A549 (cell line): ENCODE measurements at regions not wholly inside any gene's neighbourhood (a gene's known extent, or its start where the extent isn't known, plus 50 kb on each side); places are given as distances from the start of the nearest gene placed in this dataset.
"Not testable (repeated sequence)": the region's sequence is repeated elsewhere in the genome, so short reads cannot be mapped to it uniquely, and the experiment has no call there.

Experiments
- ATAC-seq, 2 experiments: fragments of 200-7000 bp in 1 of 2; fragments of >200 bp in 1 of 2; cut with Nextera tagmentation in 1 of 2; cut with Tn5 transposase in 1 of 2; 3 replicates each; pipeline versions ENCODE4 v1.8.0 to v1.9.1; 2018 to 2020; ENCODE audit warnings: mild to moderate bottlenecking in 1 of 2, moderate library complexity in 1 of 2
- CTCF ChIA-PET: fragments of 300-600 bp; sonication (Branson Sonifier 250); formaldehyde crosslinking; extraction: SDS; loops from one replicate; lab custom pipeline; 2021; ENCODE audit warnings: antibody characterized with exemption, inconsistent platforms; lab: Yijun Ruan, JAX
- POLR2A ChIA-PET: fragments of 350-600 bp; formaldehyde crosslinking; extraction: SDS; loops from one replicate; lab custom pipeline; 2021; ENCODE audit warnings: antibody characterized with exemption, inconsistent platforms; lab: Yijun Ruan, JAX
- DNase-seq, 2 experiments: peaks; one replicate each; pipeline versions ENCODE4 v3.0.0 to v3.0.0-alpha.2; 2011 to 2016; ENCODE audit warnings: low read depth in 1 of 2, low spot score in 1 of 2
- FAIRE-seq: peaks from 2 replicates; lab custom pipeline; 2011; peaks lifted over from hg19 to GRCh38; lab: Jason Lieb, UNC
- H3K27ac ChIP-seq, 2 experiments: fragments of >200 bp; sonication (Bioruptor Twin); formaldehyde crosslinking; 3 replicates each; pipeline ENCODE4 v1.5.1; 2016 to 2017
- H3K4me1 ChIP-seq: fragments of >200 bp; sonication (Bioruptor Twin); formaldehyde crosslinking; 3 replicates; pipeline ENCODE4 v1.6.1; 2016
- H3K4me2 ChIP-seq: fragments of >200 bp; sonication (Bioruptor Twin); formaldehyde crosslinking; 3 replicates; pipeline ENCODE4 v1.6.1; 2016
- H3K4me3 ChIP-seq: fragments of >200 bp; sonication (Bioruptor Twin); formaldehyde crosslinking; 3 replicates; pipeline ENCODE4 v1.5.1; 2016
- H3K9me3 ChIP-seq: fragments of >200 bp; sonication (Bioruptor Twin); formaldehyde crosslinking; 3 replicates; pipeline ENCODE4 v1.6.1; 2016
- BHLHE40 ChIP-seq: IDR thresholded peaks from 2 replicates; pipeline ENCODE4 v1.6.1; 2012; ENCODE audit warnings: low read depth, low read length, inconsistent platforms
- CHD2 ChIP-seq: fragments of 150-350 bp; IDR thresholded peaks from 2 replicates; pipeline ENCODE4 v1.6.1; 2014; ENCODE audit warnings: low read length; ENCODE audit not compliant: partially characterized antibody
- CHD4 ChIP-seq: fragments of 200-600 bp; sonication (generic); IDR thresholded peaks from 2 replicates; pipeline ENCODE4 v1.6.1; 2016; ENCODE audit warnings: antibody characterized with exemption, mild to moderate bottlenecking, borderline replicate concordance
- EHF ChIP-seq: fragments of 250-450 bp; sonication (Bioruptor Pico); IDR thresholded peaks from 2 replicates; pipeline ENCODE4 v1.5.0; 2020; ENCODE audit warnings: mild to moderate bottlenecking
- EHMT2 ChIP-seq: fragments of 200-600 bp; sonication (generic); IDR thresholded peaks from 2 replicates; pipeline ENCODE4 v1.6.1; 2016; ENCODE audit warnings: antibody characterized with exemption, low read depth, mild to moderate bottlenecking, moderate library complexity
- EP300 ChIP-seq, 2 experiments: fragments of >200 bp; sonication (Bioruptor Twin); formaldehyde crosslinking; IDR thresholded peaks; 2 replicates in 1 of 2; 3 replicates in 1 of 2; pipeline ENCODE4 v1.6.1; 2016 to 2017
- ESRRA ChIP-seq: fragments of 150-350 bp; IDR thresholded peaks from 2 replicates; pipeline ENCODE4 v1.6.1; 2014; ENCODE audit warnings: mild to moderate bottlenecking, low read length, borderline replicate concordance
- FOXS1 ChIP-seq: fragments of 250-450 bp; sonication (Bioruptor Pico); IDR thresholded peaks from 2 replicates; pipeline ENCODE4 v1.5.0; 2020; ENCODE audit warnings: mild to moderate bottlenecking, moderate library complexity
- HDAC2 ChIP-seq: fragments of 200-600 bp; sonication (generic); IDR thresholded peaks from 2 replicates; pipeline ENCODE4 v1.6.1; 2016
- HOXB13 ChIP-seq: fragments of 250-450 bp; sonication (Bioruptor Pico); IDR thresholded peaks from 2 replicates; pipeline ENCODE4 v1.5.0; 2020; ENCODE audit warnings: low read depth, mild to moderate bottlenecking, moderate library complexity
- JUN ChIP-seq, 2 experiments: fragments of >200 bp; sonication (Bioruptor Twin); formaldehyde crosslinking; IDR thresholded peaks; 2 replicates in 1 of 2; 3 replicates in 1 of 2; pipeline ENCODE4 v1.6.1; 2016 to 2017
- KDM1A ChIP-seq: fragments of 200-600 bp; sonication (generic); IDR thresholded peaks from 2 replicates; pipeline ENCODE4 v1.6.1; 2016; ENCODE audit warnings: low read depth, mild to moderate bottlenecking
- KDM5A ChIP-seq: fragments of 200-600 bp; sonication (generic); IDR thresholded peaks from 2 replicates; pipeline ENCODE4 v1.6.1; 2016; ENCODE audit warnings: antibody characterized with exemption, mild to moderate bottlenecking
- MAFK ChIP-seq: fragments of 450-650 bp; IDR thresholded peaks from 2 replicates; pipeline ENCODE4 v1.6.1; 2014; ENCODE audit not compliant: partially characterized antibody
- PHF8 ChIP-seq: fragments of 200-600 bp; sonication (generic); IDR thresholded peaks from 2 replicates; pipeline ENCODE4 v1.6.1; 2016; ENCODE audit warnings: low read depth, mild to moderate bottlenecking, antibody characterized with exemption, moderate library complexity, borderline replicate concordance
- ZC3H11A ChIP-seq: fragments of 450-650 bp; IDR thresholded peaks from 2 replicates; pipeline ENCODE4 v1.6.1; 2014; ENCODE audit warnings: antibody characterized with exemption, mild to moderate bottlenecking
- WGBS: methylation state at CpG from one replicate; pipeline ENCODE4 v1.1.6; 2017; ENCODE audit errors: missing lambda C conversion rate; 5-methylcytosine and 5-hydroxymethylcytosine counted together
- TF ChIP-seq, protein P1 (sequence below): fragments of 450-650 bp; IDR thresholded peaks from 2 replicates; pipeline ENCODE4 v1.6.1; 2014; ENCODE audit warnings: antibody characterized with exemption
- TF ChIP-seq, protein P2 (sequence below): fragments of 250-450 bp; sonication (Bioruptor Pico); IDR thresholded peaks from 2 replicates; pipeline ENCODE4 v1.5.0; 2021; ENCODE audit warnings: mild to moderate bottlenecking, moderate library complexity, borderline replicate concordance

DNA sequence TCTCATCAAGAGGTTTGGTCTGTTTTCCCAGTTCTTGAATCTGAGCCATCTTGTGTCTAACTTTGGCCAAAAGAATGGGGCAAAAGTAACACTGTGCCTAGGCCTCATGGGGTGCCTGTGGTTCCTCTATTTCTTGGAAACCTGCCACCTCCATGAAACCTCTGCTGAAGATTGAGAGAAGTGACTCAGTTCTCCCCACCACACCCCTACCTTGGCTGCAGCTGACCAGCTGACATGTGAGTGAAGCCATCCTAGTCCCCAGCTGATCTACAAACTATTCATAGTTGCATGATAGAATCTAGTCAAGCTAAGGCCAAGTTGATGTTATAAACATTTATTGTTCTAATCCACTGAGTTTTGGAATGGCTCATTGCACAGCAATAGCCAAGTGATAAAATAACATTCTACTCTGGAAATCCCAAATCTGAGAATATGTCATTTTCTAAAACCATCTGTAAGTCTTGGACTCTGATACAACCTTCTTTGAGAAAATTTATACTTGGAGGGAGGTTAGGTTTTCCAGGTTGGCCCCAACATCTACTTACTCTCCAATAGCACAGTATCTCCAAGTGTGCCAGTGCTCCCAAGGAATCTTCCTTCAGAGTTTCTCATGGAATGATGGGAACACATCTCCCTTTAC, 107.0 kb upstream of the SMLR1 start:
- TF ChIP-seq EHF (CRISPR knock-in tag) (no peak), KDM1A (no peak), HDAC2 (no peak), ZC3H11A (no peak)
- CTCF ChIA-PET = no interaction called here
- FAIRE-seq = no peak
- H3K4me3 ChIP-seq = no peak overlapping the region
- POLR2A ChIA-PET = no interaction called here
- no peaks in the 10 kb centered on the region for H3K9me3 ChIP-seq
- DNase-seq = no peak
- no peak for ATAC-seq
- no peak overlapping the region for H3K4me2 ChIP-seq
- no peak overlapping the region for H3K27ac ChIP-seq
- no peaks in the 10 kb centered on the region for H3K4me1 ChIP-seq

DNA sequence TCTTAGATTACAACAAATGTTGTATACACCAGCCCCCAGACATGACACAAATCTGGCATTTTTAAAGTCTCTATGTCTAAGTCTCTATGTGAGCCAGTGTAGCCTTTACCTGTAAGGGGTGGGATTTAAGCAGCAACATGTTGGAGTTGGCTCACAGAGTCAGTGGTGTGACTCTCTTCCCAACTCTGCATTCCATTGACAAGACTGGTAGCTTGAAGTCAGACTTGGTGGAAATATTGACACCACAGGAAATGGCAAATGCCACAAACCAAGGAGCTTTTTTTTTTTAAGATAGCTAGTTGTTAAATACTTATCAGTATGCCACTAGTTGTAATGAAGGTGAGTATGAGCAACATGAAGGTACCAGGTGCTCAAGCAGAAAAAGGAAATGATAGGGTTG, 103.1 kb upstream of the SMLR1 start:
- no peak overlapping the region for H3K27ac ChIP-seq
- no peak for FAIRE-seq
- H3K4me1 ChIP-seq = no peaks in the 10 kb centered on the region
- CTCF ChIA-PET = no interaction called here
- DNase-seq = no peak
- H3K4me3 ChIP-seq = no peak overlapping the region
- no peak for TF ChIP-seq CHD4
- TF ChIP-seq FOXS1 (CRISPR knock-in tag) = no peak
- TF ChIP-seq KDM5A = no peak
- no peak for TF ChIP-seq EHMT2
- TF ChIP-seq ESRRA = no peak
- TF ChIP-seq, protein P1, sequence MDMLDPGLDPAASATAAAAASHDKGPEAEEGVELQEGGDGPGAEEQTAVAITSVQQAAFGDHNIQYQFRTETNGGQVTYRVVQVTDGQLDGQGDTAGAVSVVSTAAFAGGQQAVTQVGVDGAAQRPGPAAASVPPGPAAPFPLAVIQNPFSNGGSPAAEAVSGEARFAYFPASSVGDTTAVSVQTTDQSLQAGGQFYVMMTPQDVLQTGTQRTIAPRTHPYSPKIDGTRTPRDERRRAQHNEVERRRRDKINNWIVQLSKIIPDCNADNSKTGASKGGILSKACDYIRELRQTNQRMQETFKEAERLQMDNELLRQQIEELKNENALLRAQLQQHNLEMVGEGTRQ = no peak
- POLR2A ChIA-PET = no interaction called here
- ATAC-seq = no peak
- no peak overlapping the region for H3K4me2 ChIP-seq
- H3K9me3 ChIP-seq = no peaks in the 10 kb centered on the region

DNA sequence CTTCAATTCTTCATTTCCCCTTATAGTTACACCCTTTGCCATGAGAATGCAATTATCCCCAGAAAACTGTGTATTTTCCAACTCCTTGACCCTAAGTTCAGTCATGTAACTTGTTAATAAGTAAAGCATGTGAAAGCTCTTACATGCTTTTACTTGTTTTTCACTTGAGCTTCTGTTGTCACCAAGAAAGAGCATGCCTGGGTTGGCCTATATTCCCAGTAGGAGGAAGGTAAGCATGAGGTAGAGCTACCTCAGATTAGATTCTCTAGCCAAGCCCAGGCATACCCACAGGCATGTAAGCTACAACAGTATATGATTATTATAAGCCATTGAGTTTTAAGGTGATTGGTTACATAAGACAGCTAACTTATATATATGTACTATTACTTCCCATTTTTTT, 101.7 kb upstream of the SMLR1 start:
- TF ChIP-seq HOXB13 (CRISPR knock-in tag) = no peak
- TF ChIP-seq FOXS1 (CRISPR knock-in tag) = no peak
- no peak for TF ChIP-seq MAFK
- no peak for TF ChIP-seq PHF8
- no peak for TF ChIP-seq EP300 (IDR thresholded peaks at IDR 0.05)
- TF ChIP-seq, protein P2, sequence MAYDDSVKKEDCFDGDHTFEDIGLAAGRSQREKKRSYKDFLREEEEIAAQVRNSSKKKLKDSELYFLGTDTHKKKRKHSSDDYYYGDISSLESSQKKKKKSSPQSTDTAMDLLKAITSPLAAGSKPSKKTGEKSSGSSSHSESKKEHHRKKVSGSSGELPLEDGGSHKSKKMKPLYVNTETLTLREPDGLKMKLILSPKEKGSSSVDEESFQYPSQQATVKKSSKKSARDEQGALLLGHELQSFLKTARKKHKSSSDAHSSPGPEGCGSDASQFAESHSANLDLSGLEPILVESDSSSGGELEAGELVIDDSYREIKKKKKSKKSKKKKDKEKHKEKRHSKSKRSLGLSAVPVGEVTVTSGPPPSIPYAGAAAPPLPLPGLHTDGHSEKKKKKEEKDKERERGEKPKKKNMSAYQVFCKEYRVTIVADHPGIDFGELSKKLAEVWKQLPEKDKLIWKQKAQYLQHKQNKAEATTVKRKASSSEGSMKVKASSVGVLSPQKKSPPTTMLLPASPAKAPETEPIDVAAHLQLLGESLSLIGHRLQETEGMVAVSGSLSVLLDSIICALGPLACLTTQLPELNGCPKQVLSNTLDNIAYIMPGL (CRISPR knock-in tag) = no peak
- TF ChIP-seq CHD4 = no peak
- no peak for TF ChIP-seq CHD2
- TF ChIP-seq BHLHE40 = no peak
- TF ChIP-seq JUN (IDR thresholded peaks at IDR 0.05) = no peak
- Histone ChIP-seq H3K4me2 (no peak overlapping the region), H3K4me3 (no peak overlapping the region), H3K27ac (no peak overlapping the region), H3K9me3 (no peaks in the 10 kb centered on the region), H3K4me1 (no peaks in the 10 kb centered on the region)
- no peak for DNase-seq
- ChIA-PET CTCF (no interaction called here), POLR2A (no interaction called here)
- no peak for ATAC-seq
- FAIRE-seq = no peak

DNA sequence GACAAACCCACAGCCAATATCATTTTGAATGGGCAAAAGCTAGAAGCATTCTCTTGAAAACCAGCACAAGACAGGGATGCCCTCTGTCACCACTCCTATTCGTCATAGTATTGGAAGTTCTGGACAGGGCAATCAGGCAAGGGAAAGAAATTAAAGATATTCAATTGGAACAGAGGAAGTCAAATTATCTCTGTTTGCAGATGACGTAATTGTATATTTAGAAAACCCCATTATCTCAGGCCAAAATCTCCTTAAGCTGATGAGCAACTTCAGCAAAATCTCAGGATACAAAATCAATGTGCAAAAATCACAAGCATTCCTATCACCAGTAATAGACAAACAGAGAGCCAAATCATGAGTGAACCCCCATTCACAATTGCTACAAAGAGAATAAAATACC, 99.1 kb upstream of the SMLR1 start:
- 15% methylated on average over 2 of the region's 2 CpGs for WGBS
- ATAC-seq, H3K4me1 ChIP-seq, H3K4me2 ChIP-seq, POLR2A ChIA-PET, H3K27ac ChIP-seq, DNase-seq, FAIRE-seq, H3K4me3 ChIP-seq, CTCF ChIA-PET, H3K9me3 ChIP-seq: not testable (repeated sequence)
